NCI-H748 (cell line): ENCODE measurements at regions not wholly inside any gene's neighbourhood (a gene's known extent, or its start where the extent isn't known, plus 50 kb on each side); places are given as distances from the start of the nearest gene placed in this dataset.

Experiments
- DNase-seq: peaks from one replicate; lab custom pipeline; 2025; ENCODE audit not compliant: unreplicated experiment; lab: John Stamatoyannopoulos, UW

DNA sequence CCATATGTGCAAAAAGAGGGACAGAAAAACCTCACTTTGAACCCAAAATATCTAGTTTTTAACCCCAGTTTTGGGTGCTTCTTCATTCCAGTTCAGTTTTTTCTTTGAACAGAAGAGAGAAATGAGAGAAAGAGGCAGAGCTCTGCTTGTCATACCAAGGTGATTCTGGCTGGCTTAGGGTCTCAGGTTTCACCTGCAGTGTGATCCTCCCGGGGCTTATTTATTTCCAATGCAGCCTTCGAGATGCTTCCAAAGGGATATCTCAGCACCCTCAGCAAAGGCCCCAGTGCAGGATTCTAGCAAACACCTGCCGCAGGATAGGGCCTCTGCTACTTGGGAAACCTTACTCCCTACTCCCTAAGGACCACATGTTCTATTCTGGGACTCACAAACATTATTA lies 131.3 kb downstream of the WDR11 start:
- DNase-seq = no peak

DNA sequence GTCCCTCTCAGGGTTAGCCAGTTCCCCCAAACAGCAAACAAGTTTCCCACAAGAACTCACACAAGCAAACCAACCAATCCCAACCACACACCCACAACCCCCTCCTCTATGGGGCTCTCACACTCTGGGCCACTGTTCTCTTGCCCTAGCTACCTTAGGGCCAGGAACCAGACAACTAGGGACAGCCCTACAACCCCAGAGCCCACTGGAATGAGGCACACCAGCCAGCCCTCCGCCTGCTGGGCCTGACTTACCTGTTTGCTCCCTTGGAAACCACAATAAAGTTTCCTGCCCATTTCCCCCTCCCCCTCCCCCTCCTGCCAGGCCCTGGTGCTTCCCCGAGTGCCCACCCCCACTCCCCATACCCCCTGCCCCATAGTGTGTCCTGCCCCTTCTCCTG lies 132.6 kb downstream of the WDR11 start:
- DNase-seq = no peak

DNA sequence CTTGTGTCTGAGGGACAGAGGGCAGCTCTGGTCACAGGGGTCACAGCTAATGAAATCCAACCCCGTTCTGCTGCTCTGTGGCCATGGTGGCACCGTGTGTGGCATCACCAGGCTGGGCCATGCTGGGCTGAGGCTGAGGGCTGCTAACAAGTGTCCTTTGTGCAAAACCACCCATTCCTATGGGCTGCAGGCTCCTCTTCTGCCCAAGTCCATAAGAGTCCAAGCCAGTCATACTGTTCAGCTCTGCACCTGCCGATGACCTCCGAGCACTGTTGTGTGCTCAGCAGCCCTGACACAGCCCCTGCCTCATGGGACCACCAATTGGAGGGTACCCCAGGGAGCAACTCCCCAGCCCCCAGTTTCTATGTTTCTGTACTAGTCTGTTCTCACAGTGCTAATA lies 133.1 kb downstream of the WDR11 start:
- DNase-seq = no peak

DNA sequence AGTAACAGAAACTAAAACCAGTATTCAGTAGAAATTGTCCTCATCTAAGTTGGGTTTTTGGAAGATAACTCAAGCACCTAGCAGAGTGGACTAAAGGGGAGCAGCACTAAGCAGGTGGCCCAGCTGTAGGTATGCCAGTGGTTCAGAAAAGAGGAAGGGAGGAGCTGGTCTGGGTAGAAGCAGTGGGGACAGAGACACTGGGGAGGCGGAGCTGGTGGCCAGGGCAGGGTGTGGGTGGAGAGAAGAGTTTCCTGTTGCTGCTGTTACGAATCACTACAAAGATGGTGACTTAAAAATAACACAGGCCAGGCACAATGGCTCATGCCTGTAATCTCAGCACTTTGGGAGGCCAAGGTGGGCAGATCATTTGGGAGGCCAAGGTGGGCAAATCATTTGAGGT lies 136.2 kb downstream of the WDR11 start:
- no peak for DNase-seq

DNA sequence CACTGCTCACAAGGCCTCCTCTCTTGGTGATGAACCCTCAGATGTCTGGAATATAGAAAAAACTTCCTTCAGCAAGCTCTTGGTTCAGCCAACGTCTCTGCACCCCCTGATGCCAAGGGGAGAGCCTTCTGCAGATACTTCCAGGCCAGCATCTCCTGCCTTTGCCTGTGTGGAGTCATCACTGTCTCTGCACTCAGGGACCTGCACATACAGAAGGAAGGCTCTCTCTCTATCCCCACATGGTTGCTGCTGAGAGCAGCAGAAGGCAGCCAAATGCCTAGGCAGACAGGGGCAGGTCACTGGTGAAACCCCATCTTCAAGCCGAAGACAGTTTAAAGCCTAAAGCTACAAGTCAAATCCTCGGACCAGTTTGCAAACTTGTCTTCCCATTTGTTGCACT lies 137.6 kb downstream of the WDR11 start:
- DNase-seq = no peak

DNA sequence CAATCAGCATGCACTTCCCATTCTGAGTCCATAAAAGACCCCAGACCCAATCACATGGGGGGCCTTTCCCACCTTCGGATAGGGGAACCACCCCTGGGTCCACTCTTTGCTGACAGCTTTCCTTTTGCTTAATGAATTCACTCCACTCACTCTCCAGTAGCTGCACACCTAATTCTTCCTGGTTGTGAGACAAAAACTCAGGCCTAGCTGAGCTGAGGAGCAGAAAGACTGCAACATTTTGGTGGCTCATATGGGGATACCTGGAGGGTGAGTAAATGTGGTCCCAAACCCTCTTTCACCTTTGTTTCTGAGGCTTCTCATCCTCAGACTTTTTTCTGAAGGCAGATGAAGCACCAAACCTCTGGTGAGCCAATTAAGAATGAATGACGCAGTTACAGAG lies 138.1 kb downstream of the WDR11 start:
- no peak for DNase-seq

DNA sequence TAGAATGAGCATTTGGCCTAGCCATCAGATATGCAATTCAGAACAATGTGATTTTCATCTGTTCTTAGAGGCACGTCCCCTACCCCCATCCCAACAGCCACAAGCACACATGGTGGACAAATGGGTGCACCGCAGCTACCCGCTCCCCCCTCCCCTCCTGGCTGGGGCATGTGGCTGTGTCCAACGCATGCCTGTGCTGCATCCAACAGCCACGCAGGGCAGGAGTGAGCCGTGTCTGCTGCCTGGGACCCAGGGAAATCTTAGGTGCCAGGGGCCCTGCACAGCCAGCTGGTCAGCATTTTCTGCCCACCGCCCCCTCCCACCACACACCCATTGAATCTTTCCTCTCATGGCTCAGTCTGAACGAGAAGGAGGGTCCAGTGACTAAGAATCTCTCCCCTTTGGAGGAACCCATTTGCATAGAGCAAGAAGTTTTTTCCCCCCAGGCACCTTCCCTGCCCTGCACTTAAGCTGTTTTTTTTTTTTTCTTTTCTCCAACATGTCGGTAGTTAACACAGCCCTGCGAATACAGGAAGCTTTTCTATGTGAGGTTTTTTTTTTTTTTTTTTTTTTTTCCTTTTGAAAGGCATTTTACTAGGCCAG lies 138.9 kb downstream of the WDR11 start:
- no peak for DNase-seq

DNA sequence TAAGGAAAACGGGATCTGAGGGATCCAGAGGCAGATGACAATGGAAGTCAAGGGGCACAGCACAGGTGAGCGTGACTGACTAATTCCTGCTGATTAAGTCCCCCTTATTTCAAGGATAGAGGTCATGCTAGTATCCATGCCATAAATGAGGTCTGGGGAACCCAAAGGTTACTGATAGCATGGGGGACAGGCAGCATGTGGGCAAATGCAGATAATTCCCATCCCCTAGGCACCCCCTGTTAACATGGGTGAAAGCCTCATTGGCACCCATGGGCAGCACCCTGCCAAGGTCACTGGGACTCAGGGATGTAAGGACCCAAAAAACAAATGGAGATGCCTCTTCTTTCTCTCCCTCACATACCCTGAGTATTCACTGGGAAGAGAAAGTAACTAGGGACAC lies 139.7 kb downstream of the WDR11 start:
- DNase-seq = no peak

DNA sequence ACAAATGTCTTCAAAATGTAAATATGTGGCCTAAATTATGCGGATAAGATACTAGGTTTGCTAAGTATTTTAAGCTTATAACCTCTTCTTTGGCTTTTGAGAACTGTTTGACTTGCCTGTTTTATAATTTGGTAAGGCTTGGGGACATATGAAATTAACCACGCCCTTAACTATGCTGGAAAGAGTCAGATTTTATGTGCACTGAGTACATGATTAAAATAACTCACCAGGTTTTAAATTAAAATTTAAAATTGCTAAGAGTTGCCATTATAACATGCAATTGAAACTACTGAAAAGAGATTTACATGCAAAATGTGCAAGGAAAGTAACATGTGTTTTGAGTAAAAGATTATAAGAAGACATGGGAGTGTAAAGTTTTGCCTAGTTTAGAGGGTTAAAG lies 141.9 kb downstream of the WDR11 start:
- DNase-seq = no peak

DNA sequence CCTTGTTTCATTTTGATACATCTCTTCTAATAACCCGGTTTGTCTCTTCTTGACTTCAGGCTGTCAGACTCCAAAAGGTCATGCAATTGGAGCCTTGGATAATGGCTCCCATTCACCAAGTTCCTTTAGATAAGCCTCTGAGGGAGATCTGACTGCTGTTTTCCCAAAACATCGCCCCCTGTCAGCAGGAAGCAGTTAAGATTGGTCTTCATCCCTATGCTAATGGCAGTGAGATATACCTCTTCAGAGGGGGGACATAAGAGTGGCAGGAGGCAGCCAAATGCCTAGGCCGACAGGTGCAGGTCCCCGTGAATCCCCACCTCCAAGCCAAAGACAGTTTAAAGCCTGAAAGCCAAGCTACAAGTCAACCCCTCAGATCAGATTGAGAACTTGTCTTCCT lies 144.6 kb downstream of the WDR11 start:
- DNase-seq = no peak

DNA sequence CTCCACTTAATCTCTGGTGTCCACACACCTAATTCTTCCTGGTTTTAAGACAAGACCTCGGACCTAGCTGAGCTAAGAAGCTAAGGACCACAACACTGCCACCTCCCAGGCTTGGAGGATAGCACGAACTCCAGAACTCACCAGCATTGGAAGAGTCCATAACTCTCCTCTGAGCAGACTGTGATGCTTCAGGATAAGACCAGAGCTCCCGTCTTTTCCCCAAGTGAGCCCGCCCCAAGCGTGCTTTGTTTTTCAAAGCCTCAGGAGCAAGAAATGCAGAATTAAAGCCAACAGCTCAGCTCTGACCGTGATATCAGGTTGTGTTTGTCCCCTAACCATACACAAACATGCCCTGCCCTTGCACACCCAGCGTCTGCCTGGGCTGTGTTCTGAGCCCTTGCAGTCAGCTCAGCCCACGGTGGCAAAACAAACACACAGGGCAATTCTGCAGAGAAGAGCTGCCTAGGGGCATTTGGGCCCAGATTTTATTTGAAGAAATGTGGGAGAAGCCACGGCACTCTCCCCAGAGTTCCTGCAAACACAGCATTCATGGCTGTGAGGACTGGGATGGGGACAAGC lies 145.4 kb downstream of the WDR11 start:
- DNase-seq = no peak

DNA sequence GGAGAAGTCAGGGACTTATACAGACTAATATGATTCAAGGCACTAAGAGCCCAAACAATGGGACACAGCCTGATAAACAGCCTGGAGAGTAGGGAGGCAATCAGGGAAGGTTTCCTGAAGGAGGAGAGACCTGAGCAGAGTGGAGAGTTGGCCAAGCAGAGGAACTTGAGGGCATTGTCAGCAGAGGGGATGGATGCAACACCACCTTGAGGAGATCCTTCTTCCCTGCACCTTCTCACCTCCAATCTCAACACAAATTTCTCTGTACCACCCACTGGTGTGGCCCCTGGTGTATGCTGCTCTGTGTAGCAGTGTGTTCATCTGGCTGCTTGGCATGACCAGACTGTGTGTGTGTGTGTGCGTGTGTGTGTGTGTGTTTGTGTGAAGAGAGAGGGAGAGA lies 146.2 kb downstream of the WDR11 start:
- DNase-seq = no peak

DNA sequence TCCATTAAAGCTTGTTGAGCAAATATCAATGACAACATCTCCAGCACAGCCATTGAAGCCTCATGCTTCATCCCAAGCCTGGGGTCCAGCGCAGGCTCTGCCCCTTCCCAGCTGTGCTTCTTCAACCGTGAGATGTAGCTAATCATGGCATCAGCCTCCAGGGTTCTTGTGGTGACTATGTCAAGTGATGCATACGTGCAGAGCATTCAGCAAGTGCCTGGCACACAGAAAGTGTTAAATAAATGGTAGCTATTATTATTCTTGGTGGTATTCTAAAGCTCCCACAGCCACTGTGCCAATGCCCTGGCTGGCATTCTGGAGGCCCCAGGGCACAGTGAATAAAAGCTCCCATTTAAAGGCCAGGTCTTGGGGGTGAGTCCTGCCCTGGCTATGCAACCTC lies 146.6 kb downstream of the WDR11 start:
- DNase-seq = no peak

DNA sequence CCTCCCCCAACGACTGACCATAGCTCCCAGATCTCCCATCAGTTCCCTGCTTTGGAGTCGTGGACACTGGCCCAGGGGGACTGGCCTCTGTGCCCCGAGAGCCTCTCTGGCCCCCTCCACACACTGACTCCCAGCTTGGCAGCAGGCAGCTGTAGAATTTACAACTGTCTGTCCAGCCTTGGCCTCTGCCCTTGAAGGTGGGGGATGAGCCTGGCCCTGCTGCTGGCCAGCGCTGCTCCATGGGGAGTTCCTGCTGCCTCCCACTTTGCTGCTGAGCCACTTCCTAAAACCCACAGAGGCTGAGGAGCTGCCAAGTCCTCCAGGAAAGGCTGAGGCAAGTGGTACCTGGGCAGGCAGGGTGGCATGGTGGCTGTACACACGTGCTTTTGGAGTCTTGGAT lies 147.1 kb downstream of the WDR11 start:
- no peak for DNase-seq

DNA sequence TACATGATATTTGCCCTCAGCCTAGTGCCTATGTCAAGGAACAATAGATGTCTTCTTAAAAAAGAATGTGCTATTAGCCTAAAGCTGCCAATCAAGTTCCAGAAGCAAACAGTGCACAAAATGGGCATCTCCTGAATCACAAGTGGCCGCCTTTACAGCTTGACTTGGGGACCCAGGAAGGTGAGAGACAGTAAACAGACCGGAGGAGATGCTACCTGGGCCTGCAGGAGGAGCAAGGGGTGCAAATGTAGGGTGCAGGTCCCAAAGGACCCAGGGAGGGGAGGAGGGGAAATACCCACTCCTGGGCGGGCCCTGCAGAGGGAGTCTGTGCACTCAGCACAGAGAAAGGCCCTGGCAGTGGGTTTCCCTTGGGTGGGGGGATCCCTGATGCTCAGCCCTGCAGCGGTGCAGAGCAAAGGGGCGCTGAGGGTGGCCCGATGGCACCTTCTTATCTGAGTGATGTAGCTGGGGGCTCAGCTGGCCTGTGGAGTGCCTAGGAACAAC lies 147.7 kb downstream of the WDR11 start:
- DNase-seq = no peak

DNA sequence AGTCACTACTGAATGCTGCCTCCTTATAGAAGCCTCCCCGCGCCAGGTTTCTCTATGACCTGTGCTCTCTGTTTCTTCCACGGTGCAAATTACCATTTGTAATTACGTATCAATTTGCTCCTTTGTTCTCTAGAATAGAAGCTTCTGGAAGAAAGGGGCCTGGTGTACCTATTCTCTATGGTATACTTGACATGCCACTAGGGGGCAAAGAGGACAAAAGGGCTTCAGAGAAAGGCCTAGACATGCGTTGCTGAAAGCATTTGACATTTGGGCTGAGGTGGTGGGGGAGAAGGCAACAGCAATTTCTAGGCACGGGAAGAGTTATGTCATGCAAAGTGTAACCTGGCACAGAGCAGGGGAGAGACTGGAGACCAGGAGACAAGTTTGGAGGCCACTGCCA lies 148.7 kb downstream of the WDR11 start:
- DNase-seq = no peak

DNA sequence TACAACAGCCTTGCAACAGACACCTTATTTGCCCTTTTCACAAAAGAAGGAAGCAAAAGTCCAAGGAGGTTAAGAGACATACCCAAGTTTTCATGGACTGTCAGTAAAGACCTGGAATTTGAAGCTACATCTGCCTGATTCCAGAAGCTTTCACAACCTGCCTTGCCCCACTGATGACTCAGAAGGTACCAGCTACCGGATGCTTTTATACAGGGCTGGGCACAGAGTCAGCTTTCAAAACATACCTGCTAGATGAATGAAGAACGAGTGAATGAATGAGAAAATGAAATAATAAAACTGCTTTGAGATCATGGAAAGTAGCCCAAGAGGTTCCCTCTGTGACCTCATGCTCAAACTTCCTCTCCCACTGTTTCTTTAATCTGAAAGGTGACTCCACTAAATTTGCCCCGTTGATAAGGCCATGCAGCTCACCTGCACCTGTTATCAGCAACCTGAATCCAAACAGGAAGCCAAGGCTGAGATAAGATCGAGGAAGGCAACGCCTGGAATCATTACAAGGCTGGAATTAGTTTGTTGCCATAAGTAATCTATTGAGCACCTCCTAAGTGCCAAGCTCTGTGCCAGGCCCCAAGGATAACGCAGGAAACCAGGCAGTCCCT lies 151.5 kb downstream of the WDR11 start:
- DNase-seq = no peak

DNA sequence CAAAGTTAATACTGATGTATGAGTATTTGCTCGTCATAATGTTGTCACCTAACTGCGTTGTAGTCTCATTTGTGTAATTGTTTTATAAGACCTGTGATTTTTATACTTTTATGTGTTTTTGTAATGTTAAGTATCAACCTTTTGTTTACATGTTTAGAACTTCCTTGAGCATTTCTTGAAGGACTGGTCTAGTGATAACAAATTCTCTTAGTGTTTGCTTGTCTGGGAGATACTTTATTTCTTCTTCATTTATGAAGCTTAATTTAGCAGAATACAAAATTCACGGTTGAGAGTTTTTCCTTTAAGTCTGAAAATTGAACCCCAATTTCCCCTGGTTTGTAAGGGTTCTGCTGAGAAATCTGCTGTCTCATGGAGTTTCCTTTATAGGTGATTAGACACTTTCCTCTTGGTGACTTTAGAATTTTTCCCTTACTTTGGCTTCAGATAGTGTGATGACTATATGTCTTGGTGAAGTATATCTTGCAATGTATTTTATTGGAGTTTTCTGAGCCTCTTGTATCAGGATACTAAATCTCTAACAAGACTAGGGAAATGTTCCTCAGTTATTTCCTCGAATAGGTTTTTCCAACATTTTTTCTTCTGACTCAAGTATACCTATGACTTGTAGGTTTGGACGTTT lies 154.9 kb downstream of the WDR11 start:
- no peak for DNase-seq

DNA sequence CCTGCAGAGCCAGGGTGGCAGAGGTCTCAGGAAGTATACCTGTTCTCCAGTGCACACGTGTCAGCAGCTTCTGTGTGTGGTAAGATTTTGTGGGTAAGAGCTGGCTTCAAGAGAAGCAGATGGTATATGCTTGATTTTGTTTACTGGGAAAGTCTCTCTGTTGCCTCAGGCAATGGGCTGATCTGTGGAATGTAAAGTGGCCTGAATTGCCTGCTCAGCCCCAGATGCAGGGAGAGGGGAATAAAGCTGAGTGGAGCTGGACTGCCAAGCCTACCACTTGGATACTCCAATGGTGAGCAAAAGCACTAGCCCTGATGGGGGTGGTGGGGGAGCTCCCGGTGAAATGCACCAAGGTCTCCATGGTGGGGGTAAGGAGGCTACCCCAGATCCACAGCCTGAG lies 156.1 kb downstream of the WDR11 start:
- no peak for DNase-seq

DNA sequence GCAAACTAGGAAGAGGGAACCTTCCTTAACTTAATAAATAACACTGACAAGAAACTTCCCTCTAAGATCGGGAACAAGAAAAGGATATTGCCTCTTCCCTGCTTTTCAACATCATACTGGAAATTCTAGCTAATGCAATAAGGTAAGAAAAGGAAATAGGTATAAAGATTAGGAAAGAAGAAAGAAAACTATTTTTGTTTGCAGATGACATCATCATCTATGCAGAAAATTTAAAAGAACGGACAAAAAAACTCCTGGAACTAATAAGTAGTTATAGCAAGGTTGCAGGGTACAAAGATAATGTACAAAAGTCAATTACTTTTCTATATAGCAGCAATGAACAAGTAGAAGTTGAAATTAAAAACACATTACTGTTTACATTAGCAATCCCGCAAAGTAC lies 164.8 kb downstream of the WDR11 start:
- DNase-seq = no peak

DNA sequence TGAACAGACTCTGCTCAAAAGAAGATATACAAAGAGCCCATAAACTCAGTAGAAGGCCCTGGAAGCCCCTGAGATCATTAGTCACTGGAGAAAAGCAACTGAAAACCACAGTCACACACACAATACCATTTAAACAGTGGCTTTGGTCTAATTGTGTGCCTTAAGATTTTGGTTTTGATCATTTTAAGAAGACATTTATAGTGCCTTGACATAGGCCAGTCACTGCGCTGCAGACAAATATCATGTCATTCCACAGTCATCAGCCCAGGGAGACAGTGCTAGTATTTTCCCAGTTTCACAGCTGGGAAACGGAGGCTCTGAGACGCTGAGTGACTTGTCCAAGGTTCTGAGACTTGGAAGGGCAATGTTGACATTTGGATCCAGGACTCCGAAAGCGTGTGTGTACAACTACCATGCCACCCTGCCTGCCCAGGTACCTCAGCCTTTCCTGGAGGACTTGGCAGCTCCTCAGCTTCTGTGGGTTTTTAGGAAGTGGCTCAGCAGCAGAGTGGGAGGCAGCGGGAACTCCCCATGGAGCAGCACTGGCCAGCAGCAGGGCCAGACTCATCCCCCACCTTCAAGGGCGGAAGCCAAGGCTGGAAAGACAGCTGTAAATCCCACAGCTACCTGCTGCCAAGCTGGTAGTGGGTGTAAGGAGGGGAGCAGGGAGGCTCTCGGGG lies 173.9 kb downstream of the WDR11 start:
- no peak for DNase-seq

DNA sequence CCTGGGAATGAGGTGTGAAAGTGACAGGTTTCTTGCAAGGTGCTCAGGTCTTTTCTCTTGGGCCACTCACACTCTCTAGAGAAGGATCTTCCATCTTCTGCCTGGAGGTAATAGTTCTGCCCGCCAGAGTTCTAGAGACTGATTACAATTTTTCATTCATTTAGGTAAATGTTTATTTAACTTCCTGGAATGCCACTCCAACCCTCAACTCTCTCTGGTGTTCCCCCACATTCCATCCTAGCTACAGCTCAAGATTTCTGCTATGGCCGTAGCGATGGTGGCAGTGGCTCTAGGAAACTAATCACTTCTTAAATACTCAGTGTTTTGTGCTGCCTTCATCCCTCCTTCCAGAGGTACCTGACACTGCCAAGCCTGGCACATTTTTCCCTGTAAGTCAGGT lies 174.6 kb downstream of the WDR11 start:
- no peak for DNase-seq
